ENCODE measurements at regions not wholly inside any gene's neighbourhood (a gene's known extent, or its start where the extent isn't known, plus 50 kb on each side); places are given as distances from the start of the nearest gene placed in this dataset.

DNA sequence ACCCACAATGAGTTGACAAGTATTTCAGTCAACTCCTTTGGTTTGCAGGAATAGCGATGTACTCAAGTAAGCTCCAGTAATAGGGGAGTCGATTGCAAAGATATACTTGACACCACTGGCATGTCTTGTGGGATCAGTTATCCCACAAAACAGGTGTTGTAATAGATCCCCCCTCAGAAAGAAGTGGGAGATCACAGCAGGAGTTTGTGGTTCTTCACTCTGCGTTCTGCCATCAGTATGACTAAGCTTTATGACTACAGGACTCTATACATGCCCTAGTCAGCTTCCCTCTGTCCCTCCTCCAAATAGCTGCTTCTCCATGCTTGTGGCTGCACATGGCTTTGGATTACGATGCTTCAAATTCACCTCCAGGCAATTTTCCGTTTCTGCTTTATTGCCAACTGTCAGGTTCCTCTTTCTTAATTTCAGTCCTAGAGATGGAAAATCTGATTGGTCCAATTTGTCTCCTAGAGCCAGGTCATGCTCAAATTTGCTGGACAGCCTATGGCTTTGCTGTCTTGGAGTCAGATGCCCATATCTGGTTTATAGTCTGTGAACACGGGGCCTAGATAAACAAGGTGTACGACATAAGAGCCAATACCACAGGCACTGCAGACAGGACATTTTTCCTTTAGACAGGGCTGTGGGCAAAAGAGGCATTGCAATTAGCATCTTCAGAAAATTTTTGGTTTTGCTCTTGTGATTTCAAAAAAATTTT is 221.7 kb downstream of the PAX3 start:
- TF ChIP-seq MAFK (IDR thresholded peaks at IDR 0.05; ENCODE audit: low read depth, low read length): no peak
- TF ChIP-seq RAD21 (IDR thresholded peaks at IDR 0.05; ENCODE audit: low read length): no peak
